NOMO-1 treated with DMSO at 0.1 percent for 48 hours (cell line): ENCODE measurements at regions not wholly inside any gene's neighbourhood (a gene's known extent, or its start where the extent isn't known, plus 50 kb on each side); places are given as distances from the start of the nearest gene placed in this dataset.
A peak's percentile ranks its signal among the peaks of the same experiment; 100 is the strongest.
"Not testable (repeated sequence)": the region's sequence is repeated elsewhere in the genome, so short reads cannot be mapped to it uniquely, and the experiment has no call there.

ENCODE experiments used
- DNase-seq: peaks from one replicate; lab custom pipeline; 2025; ENCODE audit not compliant: unreplicated experiment; lab: John Stamatoyannopoulos, UW

GRCh38 chr1:209191262-209191634, 392.3 kb upstream of the CAMK1G start:
- no peak for DNase-seq

GRCh38 chr1:209196140-209196539, 387.4 kb upstream of the CAMK1G start:
- DNase-seq = no peak

GRCh38 chr1:209198961-209199750, 384.4 kb upstream of the CAMK1G start:
- no peak for DNase-seq

- no peak for DNase-seq
These were observed 383.7 kb upstream of the CAMK1G start for GRCh38 chr1:209199822-209200221.

GRCh38 chr1:209202321-209202720, 381.2 kb upstream of the CAMK1G start:
- not testable (repeated sequence) for DNase-seq

- peak; percentile 19 for DNase-seq
These were observed 380.5 kb upstream of the CAMK1G start for GRCh38 chr1:209202830-209203532.

- no peak for DNase-seq
These were observed 380.0 kb upstream of the CAMK1G start for GRCh38 chr1:209203533-209203895.

- no peak for DNase-seq
These were observed 378.5 kb upstream of the CAMK1G start for GRCh38 chr1:209205039-209205438.

- DNase-seq = no peak
These were observed 376.3 kb upstream of the CAMK1G start for GRCh38 chr1:209207126-209207700.

- peak; percentile 31 for DNase-seq
These were observed 375.7 kb upstream of the CAMK1G start for GRCh38 chr1:209207701-209208286.

GRCh38 chr1:209208648-209209047, 374.9 kb upstream of the CAMK1G start:
- DNase-seq = no peak

GRCh38 chr1:209213989-209214388, 369.5 kb upstream of the CAMK1G start:
- no peak for DNase-seq

GRCh38 chr1:209215826-209216225, 367.7 kb upstream of the CAMK1G start:
- no peak for DNase-seq

GRCh38 chr1:209218113-209218512, 365.4 kb upstream of the CAMK1G start:
- no peak for DNase-seq

- DNase-seq = no peak
These were observed 364.5 kb upstream of the CAMK1G start for GRCh38 chr1:209218981-209219380.

- DNase-seq = no peak
These were observed 363.6 kb upstream of the CAMK1G start for GRCh38 chr1:209219791-209220524.

- no peak for DNase-seq
These were observed 360.7 kb upstream of the CAMK1G start for GRCh38 chr1:209222826-209223225.

GRCh38 chr1:209223791-209224190, 359.7 kb upstream of the CAMK1G start:
- DNase-seq = no peak

GRCh38 chr1:209224886-209225285, 358.6 kb upstream of the CAMK1G start:
- DNase-seq = no peak

- no peak for DNase-seq
These were observed 356.3 kb upstream of the CAMK1G start for GRCh38 chr1:209227171-209227570.

- DNase-seq = no peak
These were observed 355.6 kb upstream of the CAMK1G start for GRCh38 chr1:209227941-209228340.
